Upper lobe of left lung (tissue), 6 donors: ENCODE measurements at regions not wholly inside any gene's neighbourhood (a gene's known extent, or its start where the extent isn't known, plus 50 kb on each side); places are given as distances from the start of the nearest gene placed in this dataset.

ENCODE experiments used
- ATAC-seq, 2 donors: fragments of 200-7000 bp; cut with Tn5 transposase; one replicate each; pipeline ENCODE4 v1.9.1; 2022; ENCODE audit warnings: mild to moderate bottlenecking in 2 of 2, moderate library complexity in 2 of 2; ENCODE audit not compliant: low FRiP score in 2 of 2
- DNase-seq, 2 donors: peaks; one replicate each; pipeline ENCODE4 v3.0.0-alpha.2; 2019 to 2020
- H3K27ac ChIP-seq, 4 donors: fragments of 200-600 bp; sonication (generic); one replicate each; pipeline ENCODE4 v1.5.1; 2016 to 2019
- H3K27me3 ChIP-seq, 4 donors: fragments of 200-600 bp; sonication (generic); one replicate each; pipeline ENCODE4 v1.5.1; 2017 to 2019
- H3K36me3 ChIP-seq, 4 donors: fragments of 200-600 bp; sonication (generic); one replicate each; pipeline ENCODE4 v1.5.1; 2016 to 2019
- H3K4me1 ChIP-seq, 4 donors: fragments of 200-600 bp; sonication (generic); one replicate each; pipeline ENCODE4 v1.5.1; 2018 to 2019
- H3K4me3 ChIP-seq, 4 donors: fragments of 200-600 bp; sonication (generic); one replicate each; pipeline ENCODE4 v1.5.1; 2017 to 2019; ENCODE audit warnings: mild to moderate bottlenecking in 2 of 4, moderate library complexity in 1 of 4
- H3K9me3 ChIP-seq, 4 donors: fragments of 200-600 bp; sonication (generic); one replicate each; pipeline ENCODE4 v1.5.1; 2018 to 2019
- EP300 ChIP-seq, 4 donors: sonication (generic); formaldehyde crosslinking; IDR thresholded peaks; one replicate each; pipeline ENCODE4 v1.5.1; 2017; ENCODE audit warnings: antibody characterized with exemption in 4 of 4, control low read depth in 2 of 4
- POLR2A ChIP-seq, 4 donors: fragments of 450-650 bp; IDR thresholded peaks; one replicate each; pipeline ENCODE4 v1.5.1; 2016 to 2017; ENCODE audit warnings: antibody characterized with exemption in 4 of 4, mild to moderate bottlenecking in 2 of 4
- POLR2AphosphoS5 ChIP-seq, 2 donors: sonication (generic); formaldehyde crosslinking; IDR thresholded peaks; one replicate each; pipeline ENCODE4 v1.5.1; 2017; ENCODE audit warnings: antibody characterized with exemption in 2 of 2
- WGBS, 2 donors: methylation state at CpG; one replicate each; pipeline ENCODE4 v1.1.5; 2017 to 2018; 5-methylcytosine and 5-hydroxymethylcytosine counted together
- TF ChIP-seq, protein P1 (sequence below), 6 experiments: fragments of 450-650 bp in 4 of 6; fragments of 200-600 bp in 2 of 6; sonication (generic) in 2 of 6; IDR thresholded peaks; one replicate each; pipeline ENCODE4 v1.5.1; 2016 to 2019; ENCODE audit warnings: antibody characterized with exemption in 6 of 6
- donor health status: DM: no; HTN: no; CAD: no; lungs with moderate emphysema.
- donor health status: DM: no; HTN: yes; CAD: no; lungs with severe emphysema.

DNA sequence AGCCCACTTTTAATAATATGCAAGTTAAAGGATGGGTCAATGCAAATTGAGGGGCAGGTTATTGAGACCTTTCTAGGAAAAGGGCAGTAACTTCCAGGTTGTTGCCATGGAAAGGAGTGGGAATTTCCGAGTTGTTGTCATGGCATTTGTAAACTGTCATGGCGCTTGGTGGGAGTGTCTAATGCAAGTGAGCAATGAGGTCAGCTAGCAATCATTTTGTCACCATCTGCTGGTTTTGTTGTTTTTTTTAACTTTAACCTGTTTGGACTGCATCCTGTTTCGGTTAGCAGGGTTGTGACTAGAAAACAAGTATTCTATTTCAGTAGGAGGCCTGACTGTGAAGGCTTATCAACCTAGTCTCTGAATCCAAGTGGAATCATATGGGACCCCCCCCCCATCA, 85.8 kb upstream of the TSPAN11 start:
- Histone ChIP-seq H3K9me3 (no peaks in the 10 kb centered on the region), H3K4me3 (no peak overlapping the region), H3K27me3 (no peaks in the 10 kb centered on the region), H3K36me3 (no peaks in the 10 kb centered on the region), H3K4me1 (no peaks in the 10 kb centered on the region), H3K27ac (no peak overlapping the region)
- no peak for ATAC-seq
- TF ChIP-seq POLR2A (IDR thresholded peaks at IDR 0.05) (no peak), EP300 (IDR thresholded peaks at IDR 0.05) (no peak), POLR2AphosphoS5 (IDR thresholded peaks at IDR 0.05) (no peak)
- TF ChIP-seq, protein P1, sequence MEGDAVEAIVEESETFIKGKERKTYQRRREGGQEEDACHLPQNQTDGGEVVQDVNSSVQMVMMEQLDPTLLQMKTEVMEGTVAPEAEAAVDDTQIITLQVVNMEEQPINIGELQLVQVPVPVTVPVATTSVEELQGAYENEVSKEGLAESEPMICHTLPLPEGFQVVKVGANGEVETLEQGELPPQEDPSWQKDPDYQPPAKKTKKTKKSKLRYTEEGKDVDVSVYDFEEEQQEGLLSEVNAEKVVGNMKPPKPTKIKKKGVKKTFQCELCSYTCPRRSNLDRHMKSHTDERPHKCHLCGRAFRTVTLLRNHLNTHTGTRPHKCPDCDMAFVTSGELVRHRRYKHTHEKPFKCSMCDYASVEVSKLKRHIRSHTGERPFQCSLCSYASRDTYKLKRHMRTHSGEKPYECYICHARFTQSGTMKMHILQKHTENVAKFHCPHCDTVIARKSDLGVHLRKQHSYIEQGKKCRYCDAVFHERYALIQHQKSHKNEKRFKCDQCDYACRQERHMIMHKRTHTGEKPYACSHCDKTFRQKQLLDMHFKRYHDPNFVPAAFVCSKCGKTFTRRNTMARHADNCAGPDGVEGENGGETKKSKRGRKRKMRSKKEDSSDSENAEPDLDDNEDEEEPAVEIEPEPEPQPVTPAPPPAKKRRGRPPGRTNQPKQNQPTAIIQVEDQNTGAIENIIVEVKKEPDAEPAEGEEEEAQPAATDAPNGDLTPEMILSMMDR (IDR thresholded peaks at IDR 0.05): no peak
- WGBS, 2 donors: 84 to 91% methylated on average over 3 of the region's 3 CpGs
- DNase-seq: no peak

DNA sequence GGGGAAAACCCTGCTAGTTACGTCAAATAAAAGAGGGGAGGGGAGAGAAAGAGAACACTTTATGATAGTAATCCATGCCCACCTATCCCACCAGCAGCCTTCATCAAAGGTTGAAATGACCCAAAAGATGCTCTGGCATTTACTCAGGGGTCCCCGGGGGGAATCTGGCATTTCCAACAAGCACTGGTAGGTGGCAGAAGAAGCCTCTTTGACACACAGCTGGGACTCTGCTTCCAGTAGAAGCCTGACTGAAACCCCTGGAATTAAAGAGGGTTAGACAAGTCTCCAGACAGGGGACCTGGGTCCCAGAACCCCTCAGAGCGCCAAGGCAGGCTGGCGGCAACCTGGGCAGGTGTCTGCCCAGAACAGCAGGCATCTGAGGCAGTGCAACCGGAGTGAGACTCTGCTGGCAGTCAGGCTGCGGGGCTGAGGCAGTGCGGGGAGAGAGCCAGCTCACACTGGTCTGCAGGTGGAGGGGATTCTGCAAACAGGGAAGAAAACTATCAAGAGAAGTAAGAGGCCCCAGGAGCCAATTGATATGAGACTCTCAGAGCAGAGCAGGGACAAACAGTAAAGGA, 85.0 kb upstream of the CAPRIN2 start:
- WGBS, 2 donors: 76 to 80% methylated on average over 6 to 7 of the region's 7 CpGs
- DNase-seq (peak in 1 of 2 donors; percentile 48), ATAC-seq (no peak)
- TF ChIP-seq POLR2A (IDR thresholded peaks at IDR 0.05): no peak
- TF ChIP-seq EP300 (IDR thresholded peaks at IDR 0.05): no peak
- no peak for TF ChIP-seq POLR2AphosphoS5 (IDR thresholded peaks at IDR 0.05)
- TF ChIP-seq, protein P1 (IDR thresholded peaks at IDR 0.05): no peak
- no peaks in the 10 kb centered on the region for H3K9me3 ChIP-seq
- no peak overlapping the region for H3K4me3 ChIP-seq
- no peaks in the 10 kb centered on the region for H3K27me3 ChIP-seq
- no peaks in the 10 kb centered on the region for H3K36me3 ChIP-seq
- no peak overlapping the region for H3K27ac ChIP-seq
- no peaks in the 10 kb centered on the region for H3K4me1 ChIP-seq

DNA sequence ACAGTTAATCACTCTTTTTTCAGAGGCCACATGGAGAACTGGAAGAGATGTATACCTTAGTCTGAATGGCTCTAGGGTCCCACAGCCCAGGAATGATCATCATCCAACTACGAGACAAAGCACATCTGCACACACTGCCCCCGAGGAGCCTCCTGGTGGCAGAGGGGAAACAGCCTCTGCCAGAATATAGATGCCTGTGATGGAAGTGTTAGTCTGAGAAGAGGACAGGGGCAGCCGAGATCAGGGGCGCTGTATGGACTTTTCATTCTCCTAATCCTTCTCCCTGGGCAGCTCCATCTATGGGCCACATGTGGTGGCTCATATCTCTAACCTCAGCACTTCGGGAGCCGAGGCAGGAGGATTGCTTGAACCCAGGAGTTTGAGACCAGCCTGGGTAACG, 82.8 kb upstream of the CAPRIN2 start:
- Histone ChIP-seq H3K4me1 (no peaks in the 10 kb centered on the region), H3K27me3 (no peaks in the 10 kb centered on the region), H3K9me3 (no peaks in the 10 kb centered on the region), H3K4me3 (no peak overlapping the region), H3K36me3 (no peaks in the 10 kb centered on the region), H3K27ac (no peak overlapping the region)
- ATAC-seq (no peak), DNase-seq (no peak)
- 56% methylated on average over 7 of the region's 7 CpGs for WGBS, 2 donors
- TF ChIP-seq EP300 (IDR thresholded peaks at IDR 0.05): no peak
- TF ChIP-seq, protein P1 (IDR thresholded peaks at IDR 0.05): no peak
- no peak for TF ChIP-seq POLR2A (IDR thresholded peaks at IDR 0.05)
- no peak for TF ChIP-seq POLR2AphosphoS5 (IDR thresholded peaks at IDR 0.05)

GRCh38 chr12:30836656-30837445, 82.1 kb upstream of the CAPRIN2 start:
- no peaks in the 10 kb centered on the region for H3K36me3 ChIP-seq
- 70 to 74% methylated on average over 12 of the region's 12 CpGs for WGBS, 2 donors
- H3K4me3 ChIP-seq: no peak overlapping the region
- no peak overlapping the region for H3K27ac ChIP-seq
- no peaks in the 10 kb centered on the region for H3K9me3 ChIP-seq
- ATAC-seq: no peak
- no peak for TF ChIP-seq POLR2AphosphoS5 (IDR thresholded peaks at IDR 0.05)
- TF ChIP-seq EP300 (IDR thresholded peaks at IDR 0.05): no peak
- TF ChIP-seq POLR2A (IDR thresholded peaks at IDR 0.05): no peak
- TF ChIP-seq, protein P1 (IDR thresholded peaks at IDR 0.05): no peak
- H3K27me3 ChIP-seq: no peaks in the 10 kb centered on the region
- no peak for DNase-seq
- H3K4me1 ChIP-seq: no peaks in the 10 kb centered on the region
